Karpas-422 (cell line): ENCODE measurements at regions not wholly inside any gene's neighbourhood (a gene's known extent, or its start where the extent isn't known, plus 50 kb on each side); places are given as distances from the start of the nearest gene placed in this dataset.

Experiments
- DNase-seq: peaks from one replicate; pipeline ENCODE4 v3.0.0-alpha.2; 2015
- H2AFZ ChIP-seq: fragments of 200-600 bp; sonication (generic); 2 replicates; pipeline ENCODE4 v1.6.1; 2014; ENCODE audit warnings: antibody characterized with exemption, low read length, mixed read lengths
- H3K27ac ChIP-seq: fragments of 200-600 bp; sonication (generic); 2 replicates; pipeline ENCODE4 v1.5.1; 2014; ENCODE audit warnings: mild to moderate bottlenecking, low read length, moderate library complexity
- H3K27me3 ChIP-seq: fragments of 200-600 bp; sonication (generic); 2 replicates; pipeline ENCODE4 v1.6.1; 2014; ENCODE audit warnings: low read length, mixed read lengths
- H3K36me3 ChIP-seq: fragments of 200-600 bp; sonication (generic); 2 replicates; pipeline ENCODE4 v1.6.1; 2014; ENCODE audit warnings: low read length, mixed read lengths; ENCODE audit not compliant: insufficient read depth
- H3K4me1 ChIP-seq: fragments of 200-600 bp; sonication (generic); 2 replicates; pipeline ENCODE4 v1.6.1; 2014; ENCODE audit warnings: mild to moderate bottlenecking, low read length, mixed read lengths
- H3K4me2 ChIP-seq: fragments of 200-600 bp; sonication (generic); 2 replicates; pipeline ENCODE4 v1.6.1; 2014; ENCODE audit warnings: low read length, low read depth, mild to moderate bottlenecking; ENCODE audit not compliant: poor library complexity, severe bottlenecking
- H3K4me3 ChIP-seq: fragments of 200-600 bp; sonication (generic); 2 replicates; pipeline ENCODE4 v1.5.1; 2014; ENCODE audit warnings: mild to moderate bottlenecking, antibody characterized with exemption, low read length, mixed read lengths
- H3K79me2 ChIP-seq: fragments of 200-600 bp; sonication (generic); 2 replicates; pipeline ENCODE4 v1.6.1; 2014; ENCODE audit warnings: mild to moderate bottlenecking, low read length, mixed read lengths
- H3K9ac ChIP-seq: fragments of 200-600 bp; sonication (generic); 2 replicates; pipeline ENCODE4 v1.6.0; 2014; ENCODE audit warnings: low read length
- H3K9me2 ChIP-seq: fragments of 200-600 bp; sonication (generic), shearing (Covaris generic); replicated peaks from 2 replicates; pipeline ENCODE4 v1.6.0; 2014; ENCODE audit warnings: mild to moderate bottlenecking, low read length, moderate library complexity; ENCODE audit not compliant: insufficient read depth
- H3K9me3 ChIP-seq: fragments of 300-700, 200-600 bp; sonication (generic); 2 replicates; pipeline ENCODE4 v1.6.1; 2014; ENCODE audit warnings: low read length, mixed read lengths
- H4K20me1 ChIP-seq: fragments of 200-600 bp; sonication (generic); 2 replicates; pipeline ENCODE4 v1.6.1; 2014; ENCODE audit warnings: mild to moderate bottlenecking, antibody characterized with exemption, low read length, low read depth; ENCODE audit not compliant: insufficient read depth

DNA sequence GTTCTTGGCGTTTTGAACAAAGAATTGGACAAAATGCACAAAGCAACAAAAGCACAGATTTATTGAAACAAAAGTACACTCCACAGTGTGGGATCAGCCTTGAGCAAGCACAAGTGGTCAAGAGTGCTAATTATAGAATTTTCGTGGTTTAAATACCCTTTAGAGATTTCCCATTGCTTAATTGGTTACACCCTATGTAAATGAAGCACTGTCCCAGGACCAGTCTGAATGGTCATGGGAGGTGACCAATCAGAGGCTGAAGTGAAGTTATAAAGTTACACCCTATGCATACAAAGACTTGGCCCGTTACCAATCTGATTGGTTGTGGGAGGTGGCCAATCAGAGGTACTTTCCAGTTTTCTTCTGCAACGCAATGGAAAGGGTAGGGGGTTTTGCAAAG, 223.6 kb downstream of the CENPF start:
- Histone ChIP-seq H3K9me3 (peaks cover 4% of the 10 kb centered on the region; the same call in 1 of the 2 replicates), H2AFZ (no peak overlapping the region), H3K9me2 (no peaks in the 10 kb centered on the region), H3K79me2 (no peaks in the 10 kb centered on the region), H4K20me1 (no peaks in the 10 kb centered on the region), H3K36me3 (no peaks in the 10 kb centered on the region), H3K9ac (no peak overlapping the region), H3K27ac (no peak overlapping the region), H3K27me3 (peaks cover 5% of the 10 kb centered on the region; the same call in 1 of the 2 replicates), H3K4me1 (peaks cover 3% of the 10 kb centered on the region; the same call in 1 of the 2 replicates), H3K4me2 (no peak overlapping the region), H3K4me3 (no peak overlapping the region)
- no peak for DNase-seq

DNA sequence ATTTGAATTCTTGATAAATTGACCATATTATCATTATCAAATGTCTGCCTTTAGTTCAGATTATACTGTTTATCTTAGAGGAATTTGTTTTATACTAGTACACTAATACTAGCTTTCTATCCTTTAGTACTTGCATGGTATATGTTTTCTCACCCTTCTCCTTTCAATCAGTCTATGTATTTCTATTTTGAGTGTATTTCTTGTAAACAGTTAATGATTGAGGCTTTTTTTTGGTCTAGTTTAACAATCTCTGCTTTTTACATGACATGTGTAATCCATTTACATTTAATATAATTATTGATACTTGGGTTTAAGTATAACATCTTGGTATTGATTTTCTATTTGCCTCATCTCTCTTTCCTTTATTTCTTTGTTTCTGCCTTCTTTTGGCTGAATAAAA, 224.9 kb downstream of the CENPF start:
- peaks cover 4% of the 10 kb centered on the region; the same call in 1 of the 2 replicates for H3K9me3 ChIP-seq
- no peak overlapping the region for H2AFZ ChIP-seq
- H3K9me2 ChIP-seq = no peaks in the 10 kb centered on the region
- peaks cover 2% of the 10 kb centered on the region; the same call in 1 of the 2 replicates for H3K4me1 ChIP-seq
- no peaks in the 10 kb centered on the region for H3K79me2 ChIP-seq
- no peak overlapping the region for H3K27ac ChIP-seq
- peaks cover 5% of the 10 kb centered on the region; the same call in 1 of the 2 replicates for H3K27me3 ChIP-seq
- H3K4me2 ChIP-seq = no peak overlapping the region
- no peaks in the 10 kb centered on the region for H4K20me1 ChIP-seq
- no peak overlapping the region for H3K4me3 ChIP-seq
- no peaks in the 10 kb centered on the region for H3K36me3 ChIP-seq
- no peak overlapping the region for H3K9ac ChIP-seq
- no peak for DNase-seq

- Histone ChIP-seq H3K4me3 (no peak overlapping the region), H3K27ac (no peak overlapping the region), H3K9me2 (no peaks in the 10 kb centered on the region), H3K27me3 (peaks cover 5% of the 10 kb centered on the region; the same call in 1 of the 2 replicates), H2AFZ (no peak overlapping the region), H3K9ac (no peak overlapping the region), H3K79me2 (no peaks in the 10 kb centered on the region), H3K4me2 (no peak overlapping the region), H4K20me1 (no peaks in the 10 kb centered on the region), H3K9me3 (peaks cover 4% of the 10 kb centered on the region; the same call in 1 of the 2 replicates), H3K4me1 (peaks cover 3% of the 10 kb centered on the region; the same call in 1 of the 2 replicates), H3K36me3 (no peaks in the 10 kb centered on the region)
- no peak for DNase-seq
Measured at GRCh38 chr1:214830941-214831340, 227.9 kb downstream of the CENPF start.

- H3K27me3 ChIP-seq = peaks cover 5% of the 10 kb centered on the region; the same call in 1 of the 2 replicates
- no peaks in the 10 kb centered on the region for H3K79me2 ChIP-seq
- H3K4me3 ChIP-seq = no peak overlapping the region
- no peak for DNase-seq
- no peak overlapping the region for H2AFZ ChIP-seq
- no peaks in the 10 kb centered on the region for H3K9me2 ChIP-seq
- peaks cover 4% of the 10 kb centered on the region; the same call in 1 of the 2 replicates for H3K9me3 ChIP-seq
- H3K9ac ChIP-seq = no peak overlapping the region
- peaks cover 3% of the 10 kb centered on the region; the same call in 1 of the 2 replicates for H3K4me1 ChIP-seq
- H4K20me1 ChIP-seq = no peaks in the 10 kb centered on the region
- H3K27ac ChIP-seq = no peak overlapping the region
- no peak overlapping the region for H3K4me2 ChIP-seq
- H3K36me3 ChIP-seq = no peaks in the 10 kb centered on the region
Measured at GRCh38 chr1:214831956-214832355, 229.0 kb downstream of the CENPF start.

DNA sequence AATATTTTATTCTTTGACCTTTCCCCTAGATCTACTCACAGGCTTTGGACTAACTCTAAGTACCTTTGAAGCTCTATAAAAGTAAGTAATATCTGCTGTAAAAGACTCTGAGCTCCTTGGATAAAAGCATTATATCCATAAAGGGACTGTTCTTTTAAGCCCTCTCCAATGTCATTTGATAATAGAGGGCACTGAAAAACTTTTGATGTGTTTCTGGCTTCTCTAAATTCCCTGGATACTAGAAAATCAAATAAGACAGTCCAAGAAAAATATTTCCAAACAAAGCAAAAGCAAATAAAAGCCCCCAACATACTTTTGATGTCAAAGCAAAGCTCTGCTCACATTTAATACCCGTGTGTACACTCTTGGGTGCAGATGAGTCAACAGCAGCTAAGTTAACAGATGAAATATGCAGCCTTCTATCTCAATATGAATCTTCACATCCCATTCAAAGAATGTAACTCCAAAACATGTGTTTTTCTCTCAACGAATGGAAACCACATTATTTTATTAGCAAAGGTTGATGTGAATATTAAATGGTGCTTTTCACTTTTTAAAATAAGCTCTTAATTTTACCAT, 230.3 kb downstream of the CENPF start:
- H3K4me1 ChIP-seq = peaks cover 16% of the 10 kb centered on the region
- no peak for DNase-seq
- H3K36me3 ChIP-seq = no peaks in the 10 kb centered on the region
- no peaks in the 10 kb centered on the region for H4K20me1 ChIP-seq
- H3K9me2 ChIP-seq = no peaks in the 10 kb centered on the region
- H3K27ac ChIP-seq = no peak overlapping the region
- no peaks in the 10 kb centered on the region for H3K79me2 ChIP-seq
- no peak overlapping the region for H2AFZ ChIP-seq
- H3K27me3 ChIP-seq = peaks cover 5% of the 10 kb centered on the region; the same call in 1 of the 2 replicates
- peaks cover 2% of the 10 kb centered on the region; the same call in 1 of the 2 replicates for H3K9me3 ChIP-seq
- H3K4me2 ChIP-seq = no peak overlapping the region
- H3K9ac ChIP-seq = no peak overlapping the region
- no peak overlapping the region for H3K4me3 ChIP-seq

- H3K4me2 ChIP-seq = no peak overlapping the region
- H3K27me3 ChIP-seq = no peaks in the 10 kb centered on the region
- H3K4me1 ChIP-seq = peaks cover 17% of the 10 kb centered on the region
- DNase-seq = no peak
- H4K20me1 ChIP-seq = no peaks in the 10 kb centered on the region
- no peak overlapping the region for H3K9ac ChIP-seq
- no peaks in the 10 kb centered on the region for H3K9me2 ChIP-seq
- H3K27ac ChIP-seq = no peak overlapping the region
- no peak overlapping the region for H3K4me3 ChIP-seq
- H3K9me3 ChIP-seq = no peaks in the 10 kb centered on the region
- no peak overlapping the region for H2AFZ ChIP-seq
- no peaks in the 10 kb centered on the region for H3K36me3 ChIP-seq
- H3K79me2 ChIP-seq = no peaks in the 10 kb centered on the region
Measured at GRCh38 chr1:214837376-214837775, 234.4 kb downstream of the CENPF start.

- Histone ChIP-seq H3K9me2 (no peaks in the 10 kb centered on the region), H3K27ac (no peak overlapping the region), H2AFZ (no peak overlapping the region), H3K36me3 (no peaks in the 10 kb centered on the region), H3K4me1 (peaks cover 17% of the 10 kb centered on the region), H3K9me3 (no peaks in the 10 kb centered on the region), H3K4me3 (no peak overlapping the region), H3K4me2 (no peak overlapping the region), H3K9ac (no peak overlapping the region), H4K20me1 (no peaks in the 10 kb centered on the region), H3K27me3 (no peaks in the 10 kb centered on the region), H3K79me2 (no peaks in the 10 kb centered on the region)
- no peak for DNase-seq
Measured at GRCh38 chr1:214838351-214838750, 235.4 kb downstream of the CENPF start.

- Histone ChIP-seq H3K4me2 (no peak overlapping the region), H3K9me3 (no peaks in the 10 kb centered on the region), H3K79me2 (no peaks in the 10 kb centered on the region), H3K4me3 (no peak overlapping the region), H3K9me2 (no peaks in the 10 kb centered on the region), H4K20me1 (no peaks in the 10 kb centered on the region), H3K4me1 (peaks cover 14% of the 10 kb centered on the region), H2AFZ (no peak overlapping the region), H3K27ac (no peak overlapping the region), H3K9ac (no peak overlapping the region), H3K27me3 (no peaks in the 10 kb centered on the region), H3K36me3 (no peaks in the 10 kb centered on the region)
- DNase-seq = no peak
Measured at GRCh38 chr1:214840356-214840755, 237.4 kb downstream of the CENPF start.
